HEK293 (cell line): ENCODE measurements at regions not wholly inside any gene's neighbourhood (a gene's known extent, or its start where the extent isn't known, plus 50 kb on each side); places are given as distances from the start of the nearest gene placed in this dataset.

Experiments
- CTCF ChIA-PET: fragments of 350-600 bp; formaldehyde crosslinking; extraction: SDS; loops from one replicate; lab custom pipeline; 2021; ENCODE audit warnings: antibody characterized with exemption; lab: Yijun Ruan, JAX
- POLR2A ChIA-PET: fragments of 300-600 bp; formaldehyde crosslinking; extraction: SDS; loops from one replicate; lab custom pipeline; 2020; ENCODE audit warnings: antibody characterized with exemption, inconsistent platforms; lab: Yijun Ruan, JAX
- H3K27ac ChIP-seq: fragments of 200-500 bp; sonication (Bioruptor generic); 2 replicates; pipeline ENCODE4 v1.5.1; 2014; ENCODE audit warnings: low read depth, low read length, control low read depth, inconsistent platforms; ENCODE audit errors: extremely low read depth
- H3K36me3 ChIP-seq, 2 experiments: fragments of 200-500 bp in 1 of 2; sonication (Bioruptor generic) in 1 of 2; 1 replicate in 1 of 2; 2 replicates in 1 of 2; pipeline ENCODE4 v1.5.1; 2014 to 2017; ENCODE audit warnings: inconsistent platforms in 2 of 2, low read length in 2 of 2; ENCODE audit not compliant: control insufficient read depth in 2 of 2, insufficient read depth in 1 of 2
- H3K4me1 ChIP-seq: fragments of 200-500 bp; sonication (Bioruptor generic); 2 replicates; pipeline ENCODE4 v1.5.1; 2014; ENCODE audit warnings: mild to moderate bottlenecking, low read length, inconsistent platforms; ENCODE audit not compliant: control insufficient read depth, insufficient read depth
- H3K4me3 ChIP-seq: 2 replicates; pipeline ENCODE4 v1.5.1; 2011; ENCODE audit warnings: low read depth, mild to moderate bottlenecking, control low read depth, low read length, moderate library complexity
- H3K9me3 ChIP-seq: fragments of 200-500 bp; sonication (Bioruptor generic); 2 replicates; pipeline ENCODE4 v1.5.1; 2014; ENCODE audit warnings: low read depth, low read length, inconsistent platforms; ENCODE audit not compliant: control insufficient read depth, insufficient read depth
- AEBP2 ChIP-seq: fragments of 450-650 bp; formaldehyde crosslinking; IDR thresholded peaks from 2 replicates; pipeline ENCODE4 v1.5.1; 2016; ENCODE audit warnings: missing biosample characterization, missing genetic modification characterization, borderline replicate concordance
- HOXC10 ChIP-seq: sonication (generic); formaldehyde crosslinking; IDR thresholded peaks from 2 replicates; pipeline ENCODE4 v1.8.1; 2023; ENCODE audit warnings: mild to moderate bottlenecking, missing genetic modification reagents
- HOXD13 ChIP-seq: sonication (generic); formaldehyde crosslinking; IDR thresholded peaks from 2 replicates; pipeline ENCODE4 v1.8.0; 2022; ENCODE audit warnings: missing genetic modification reagents, borderline replicate concordance
- KLF1 ChIP-seq: fragments of 450-650 bp; formaldehyde crosslinking; IDR thresholded peaks from 2 replicates; pipeline ENCODE4 v1.5.1; 2016; ENCODE audit warnings: missing biosample characterization, missing genetic modification characterization
- SP3 ChIP-seq: fragments of 450-650 bp; formaldehyde crosslinking; IDR thresholded peaks from 2 replicates; pipeline ENCODE4 v1.5.1; 2016; ENCODE audit warnings: missing biosample characterization, missing genetic modification characterization
- SP7 ChIP-seq: fragments of 450-650 bp; formaldehyde crosslinking; IDR thresholded peaks from 2 replicates; pipeline ENCODE4 v1.5.1; 2016; ENCODE audit warnings: missing biosample characterization, missing genetic modification characterization
- ZIC2 ChIP-seq: fragments of 450-650 bp; formaldehyde crosslinking; IDR thresholded peaks from 2 replicates; pipeline ENCODE4 v1.5.1; 2016; ENCODE audit warnings: missing biosample characterization, missing genetic modification characterization
- ZNF169 ChIP-seq: fragments of 450-650 bp; formaldehyde crosslinking; IDR thresholded peaks from 2 replicates; pipeline ENCODE4 v1.5.1; 2016; ENCODE audit warnings: missing biosample characterization, missing genetic modification characterization
- ZNF266 ChIP-seq: fragments of 450-650 bp; formaldehyde crosslinking; IDR thresholded peaks from 2 replicates; pipeline ENCODE4 v1.5.1; 2016; ENCODE audit warnings: missing biosample characterization, missing genetic modification characterization, low read depth
- ZNF350 ChIP-seq: fragments of 450-650 bp; formaldehyde crosslinking; IDR thresholded peaks from 2 replicates; pipeline ENCODE4 v1.5.0; 2017; ENCODE audit warnings: missing biosample characterization, mild to moderate bottlenecking, missing genetic modification characterization
- ZNF354C ChIP-seq: fragments of 450-650 bp; formaldehyde crosslinking; IDR thresholded peaks from 2 replicates; pipeline ENCODE4 v1.5.1; 2016; ENCODE audit warnings: missing biosample characterization, missing genetic modification characterization, low read depth, borderline replicate concordance
- ZNF530 ChIP-seq: fragments of 450-650 bp; formaldehyde crosslinking; IDR thresholded peaks from 2 replicates; pipeline ENCODE4 v1.5.1; 2016; ENCODE audit warnings: low read depth, missing biosample characterization, missing genetic modification characterization
- ZNF558 ChIP-seq: fragments of 450-650 bp; formaldehyde crosslinking; IDR thresholded peaks from 2 replicates; pipeline ENCODE4 v1.5.1; 2016; ENCODE audit warnings: missing biosample characterization, missing genetic modification characterization
- ZNF596 ChIP-seq: fragments of 450-650 bp; IDR thresholded peaks from 2 replicates; pipeline ENCODE4 v1.5.0; 2018; ENCODE audit warnings: missing biosample characterization, mild to moderate bottlenecking, missing genetic modification characterization, moderate library complexity
- ZNF76 ChIP-seq: fragments of 450-650 bp; formaldehyde crosslinking; IDR thresholded peaks from 2 replicates; pipeline ENCODE4; 2016; ENCODE audit warnings: low read depth, missing biosample characterization, missing genetic modification characterization, borderline replicate concordance
- ZNF776 ChIP-seq: fragments of 450-650 bp; formaldehyde crosslinking; IDR thresholded peaks from 2 replicates; pipeline ENCODE4 v1.5.0; 2017; ENCODE audit warnings: missing biosample characterization, missing genetic modification characterization, borderline replicate concordance
- ZNF837 ChIP-seq: fragments of 450-650 bp; formaldehyde crosslinking; IDR thresholded peaks from 2 replicates; pipeline ENCODE4 v1.5.1; 2016; ENCODE audit warnings: missing biosample characterization, missing genetic modification characterization
- ZNF843 ChIP-seq: fragments of 450-650 bp; formaldehyde crosslinking; IDR thresholded peaks from 2 replicates; pipeline ENCODE4 v1.5.1; 2016; ENCODE audit warnings: missing biosample characterization, missing genetic modification characterization
- ZSCAN16 ChIP-seq: fragments of 450-650 bp; formaldehyde crosslinking; IDR thresholded peaks from 2 replicates; pipeline ENCODE4 v1.5.1; 2016; ENCODE audit warnings: missing biosample characterization, missing genetic modification characterization
- TF ChIP-seq, protein P1 (sequence below): fragments of 450-650 bp; formaldehyde crosslinking; IDR thresholded peaks from 2 replicates; pipeline ENCODE4 v1.5.1; 2016; ENCODE audit warnings: missing biosample characterization, missing genetic modification characterization
- TF ChIP-seq, protein P2 (sequence below): fragments of 450-650 bp; formaldehyde crosslinking; IDR thresholded peaks from 2 replicates; pipeline ENCODE4 v1.5.1; 2016; ENCODE audit warnings: missing biosample characterization, missing genetic modification characterization

- H3K9me3 ChIP-seq, result no peaks in the 10 kb centered on the region
- TF ChIP-seq ZNF530 (tag by site-specific recombination) (no peak), SP3 (tag by site-specific recombination) (no peak), HOXC10 (CRISPR knock-in tag) (no peak), KLF1 (no peak), AEBP2 (tag by site-specific recombination) (no peak), ZNF843 (tag by site-specific recombination) (no peak), ZNF354C (tag by site-specific recombination) (no peak), ZNF76 (tag by site-specific recombination) (no peak), ZIC2 (no peak), ZNF596 (tag by site-specific recombination) (no peak), ZNF350 (tag by site-specific recombination) (no peak)
- TF ChIP-seq, protein P1, sequence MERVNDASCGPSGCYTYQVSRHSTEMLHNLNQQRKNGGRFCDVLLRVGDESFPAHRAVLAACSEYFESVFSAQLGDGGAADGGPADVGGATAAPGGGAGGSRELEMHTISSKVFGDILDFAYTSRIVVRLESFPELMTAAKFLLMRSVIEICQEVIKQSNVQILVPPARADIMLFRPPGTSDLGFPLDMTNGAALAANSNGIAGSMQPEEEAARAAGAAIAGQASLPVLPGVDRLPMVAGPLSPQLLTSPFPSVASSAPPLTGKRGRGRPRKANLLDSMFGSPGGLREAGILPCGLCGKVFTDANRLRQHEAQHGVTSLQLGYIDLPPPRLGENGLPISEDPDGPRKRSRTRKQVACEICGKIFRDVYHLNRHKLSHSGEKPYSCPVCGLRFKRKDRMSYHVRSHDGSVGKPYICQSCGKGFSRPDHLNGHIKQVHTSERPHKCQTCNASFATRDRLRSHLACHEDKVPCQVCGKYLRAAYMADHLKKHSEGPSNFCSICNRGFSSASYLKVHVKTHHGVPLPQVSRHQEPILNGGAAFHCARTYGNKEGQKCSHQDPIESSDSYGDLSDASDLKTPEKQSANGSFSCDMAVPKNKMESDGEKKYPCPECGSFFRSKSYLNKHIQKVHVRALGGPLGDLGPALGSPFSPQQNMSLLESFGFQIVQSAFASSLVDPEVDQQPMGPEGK (tag by site-specific recombination), result no peak
- TF ChIP-seq, all 188 proteins: peak for 0
- no peak overlapping the region for H3K27ac ChIP-seq
- no peak overlapping the region for H3K4me3 ChIP-seq
- H3K4me1 ChIP-seq, result no peaks in the 10 kb centered on the region
- ChIA-PET POLR2A (no interaction called here), CTCF (no interaction called here)
- H3K36me3 ChIP-seq, result no peaks in the 10 kb centered on the region
Observed at GRCh38 chr5:179455320-179455719, 95.0 kb upstream of the RUFY1 start.

DNA sequence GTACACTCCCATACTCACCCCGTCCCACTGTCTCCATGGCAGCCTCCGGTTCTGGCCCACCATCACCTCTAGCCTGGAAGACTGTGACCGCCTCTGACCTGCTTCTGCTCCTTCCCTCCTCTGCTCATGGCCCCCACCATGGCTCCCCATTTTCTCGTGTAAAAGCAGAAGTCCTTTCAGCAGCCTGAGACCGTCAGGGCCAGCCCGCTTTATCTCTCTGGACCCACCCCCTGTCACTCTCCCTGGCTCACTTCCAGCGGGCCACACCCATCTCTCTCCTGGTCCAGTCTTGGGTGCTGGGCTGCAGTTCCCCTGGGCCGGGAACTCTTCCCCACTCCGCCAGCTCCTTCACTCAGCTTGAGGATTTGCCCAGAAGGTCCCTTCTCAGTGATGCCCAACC is 96.0 kb upstream of the RUFY1 start:
- no peak overlapping the region for H3K4me3 ChIP-seq
- H3K4me1 ChIP-seq, result no peaks in the 10 kb centered on the region
- POLR2A ChIA-PET, result no interaction called here
- no peaks in the 10 kb centered on the region for H3K36me3 ChIP-seq
- H3K9me3 ChIP-seq, result no peaks in the 10 kb centered on the region
- CTCF ChIA-PET, result no interaction called here
- TF ChIP-seq KLF1, result peak; percentile 48; the same call in 1 of the 2 replicates
- TF ChIP-seq HOXD13 (CRISPR knock-in tag), result no peak
- no peak for TF ChIP-seq ZNF837 (tag by site-specific recombination)
- H3K27ac ChIP-seq, result no peak overlapping the region

GRCh38 chr5:179453616-179454015 is 96.7 kb upstream of the RUFY1 start:
- CTCF ChIA-PET, result interaction anchor here (0.6 kb wide), 1 partner anchor 33 kb away, joined by 3 read pairs; no protein-coding TSS in a partner anchor
- Histone ChIP-seq H3K36me3 (no peaks in the 10 kb centered on the region), H3K27ac (no peak overlapping the region), H3K4me1 (no peaks in the 10 kb centered on the region), H3K9me3 (no peaks in the 10 kb centered on the region)
- TF ChIP-seq ZNF558 (tag by site-specific recombination) (no peak), SP7 (tag by site-specific recombination) (no peak), ZSCAN16 (tag by site-specific recombination) (no peak), ZNF169 (tag by site-specific recombination) (no peak), ZNF776 (tag by site-specific recombination) (no peak), ZNF266 (no peak)
- TF ChIP-seq, protein P2, sequence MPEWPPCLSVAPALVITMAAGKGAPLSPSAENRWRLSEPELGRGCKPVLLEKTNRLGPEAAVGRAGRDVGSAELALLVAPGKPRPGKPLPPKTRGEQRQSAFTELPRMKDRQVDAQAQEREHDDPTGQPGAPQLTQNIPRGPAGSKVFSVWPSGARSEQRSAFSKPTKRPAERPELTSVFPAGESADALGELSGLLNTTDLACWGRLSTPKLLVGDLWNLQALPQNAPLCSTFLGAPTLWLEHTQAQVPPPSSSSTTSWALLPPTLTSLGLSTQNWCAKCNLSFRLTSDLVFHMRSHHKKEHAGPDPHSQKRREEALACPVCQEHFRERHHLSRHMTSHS (tag by site-specific recombination), result no peak
- TF ChIP-seq, all 188 proteins: peak for 0
- no peak overlapping the region for H3K4me3 ChIP-seq
- POLR2A ChIA-PET, result no interaction called here
